ENCODE measurements at regions not wholly inside any gene's neighbourhood (a gene's known extent, or its start where the extent isn't known, plus 50 kb on each side); places are given as distances from the start of the nearest gene placed in this dataset.

- no peaks in the 10 kb centered on the region for H3K4me1 Mint-ChIP-seq
- no peak overlapping the region for H3K4me3 ChIP-seq (replicated peaks in 1 of 3; ENCODE audit: low read depth in 2 of 3, low read length in 3 of 3)
- TF ChIP-seq, protein P1, sequence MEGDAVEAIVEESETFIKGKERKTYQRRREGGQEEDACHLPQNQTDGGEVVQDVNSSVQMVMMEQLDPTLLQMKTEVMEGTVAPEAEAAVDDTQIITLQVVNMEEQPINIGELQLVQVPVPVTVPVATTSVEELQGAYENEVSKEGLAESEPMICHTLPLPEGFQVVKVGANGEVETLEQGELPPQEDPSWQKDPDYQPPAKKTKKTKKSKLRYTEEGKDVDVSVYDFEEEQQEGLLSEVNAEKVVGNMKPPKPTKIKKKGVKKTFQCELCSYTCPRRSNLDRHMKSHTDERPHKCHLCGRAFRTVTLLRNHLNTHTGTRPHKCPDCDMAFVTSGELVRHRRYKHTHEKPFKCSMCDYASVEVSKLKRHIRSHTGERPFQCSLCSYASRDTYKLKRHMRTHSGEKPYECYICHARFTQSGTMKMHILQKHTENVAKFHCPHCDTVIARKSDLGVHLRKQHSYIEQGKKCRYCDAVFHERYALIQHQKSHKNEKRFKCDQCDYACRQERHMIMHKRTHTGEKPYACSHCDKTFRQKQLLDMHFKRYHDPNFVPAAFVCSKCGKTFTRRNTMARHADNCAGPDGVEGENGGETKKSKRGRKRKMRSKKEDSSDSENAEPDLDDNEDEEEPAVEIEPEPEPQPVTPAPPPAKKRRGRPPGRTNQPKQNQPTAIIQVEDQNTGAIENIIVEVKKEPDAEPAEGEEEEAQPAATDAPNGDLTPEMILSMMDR (IDR thresholded peaks at IDR 0.05) = no peak
- H3K27me3 ChIP-seq (ENCODE audit: control insufficient read depth in 2 of 2, insufficient read depth in 2 of 2, low read length in 2 of 2) = no peaks in the 10 kb centered on the region
- H3K36me3 ChIP-seq (replicated peaks in 1 of 2; ENCODE audit: control insufficient read depth in 1 of 2, insufficient read depth in 2 of 2, low read length in 2 of 2) = no peaks in the 10 kb centered on the region
- no peaks in the 10 kb centered on the region for H3K79me2 ChIP-seq (ENCODE audit: insufficient read depth, low read length)
- no peak overlapping the region for H3K27ac ChIP-seq (ENCODE audit: low read depth in 1 of 2, low read length in 2 of 2)
- no peak overlapping the region for H3K9ac ChIP-seq (ENCODE audit: insufficient read depth, low read length, poor library complexity, severe bottlenecking)
- H3K9me3 ChIP-seq (replicated peaks in 1 of 2; ENCODE audit: control insufficient read depth in 1 of 2, insufficient read depth in 1 of 2, low read length in 2 of 2) = peaks cover 6 to 11% of the 10 kb centered on the region in 2 donors
- no peak overlapping the region for H2AFZ ChIP-seq (ENCODE audit: insufficient read depth, low read depth, low read length, poor library complexity, severe bottlenecking)
- no peak for DNase-seq
- WGBS (ENCODE audit: insufficient coverage) = no CpG with 5 or more reads among the region's 1 CpG
- H3K27me3 Mint-ChIP-seq (ENCODE audit: low read depth in 3 of 3) = peaks cover 0 to 2% (median 0%) of the 10 kb centered on the region in 3 donors
- no peak overlapping the region for H3K4me2 ChIP-seq (replicated peaks; ENCODE audit: extremely low read depth, low read length, poor library complexity, severe bottlenecking)
- intact Hi-C loops (cut with micrococcal nuclease) = no loop called here
- no peaks in the 10 kb centered on the region for H4K20me1 ChIP-seq (ENCODE audit: insufficient read depth, low read length)
- H3K36me3 Mint-ChIP-seq = no peaks in the 10 kb centered on the region
- no peak overlapping the region for H3K4me3 Mint-ChIP-seq
- H3K9me3 Mint-ChIP-seq = peaks cover 0 to 10% (median 0%) of the 10 kb centered on the region in 7 donors
- H3K27ac Mint-ChIP-seq = no peak overlapping the region
- H3K4me1 ChIP-seq (ENCODE audit: control insufficient read depth in 1 of 2, insufficient read depth in 2 of 2, low read length in 2 of 2) = no peaks in the 10 kb centered on the region
These were observed 228.6 kb upstream of the LYPLAL1 start for GRCh38 chr1:218945050-218945449.

DNA sequence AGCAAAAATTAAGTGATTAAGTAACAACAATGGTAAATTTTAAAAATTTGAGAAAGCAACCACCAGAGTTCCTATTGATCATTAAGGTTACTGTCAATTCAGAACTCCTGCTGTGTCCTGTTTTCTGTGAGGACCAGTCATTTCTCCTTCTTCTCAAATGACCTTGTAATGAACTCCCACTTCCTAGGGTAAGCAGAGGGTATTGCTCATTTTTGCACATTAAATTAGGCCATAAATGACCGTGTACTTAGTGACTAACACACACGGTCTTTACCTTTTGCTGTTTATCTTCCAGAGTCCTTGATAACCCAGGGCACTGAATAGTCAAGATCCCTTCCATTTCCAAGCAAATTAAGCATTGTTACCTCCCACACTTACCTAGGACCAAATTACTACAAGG is 227.5 kb upstream of the LYPLAL1 start:
- WGBS (ENCODE audit: insufficient coverage) = no CpG with 5 or more reads among the region's 2 CpGs

More for the DNA sequence above, 227.5 kb upstream of the LYPLAL1 start:
- H4K20me1 ChIP-seq (ENCODE audit: insufficient read depth, low read length) = no peaks in the 10 kb centered on the region
- H3K27me3 ChIP-seq (ENCODE audit: control insufficient read depth in 2 of 2, insufficient read depth in 2 of 2, low read length in 2 of 2) = no peaks in the 10 kb centered on the region
- H3K4me3 ChIP-seq (replicated peaks in 1 of 3; ENCODE audit: low read depth in 2 of 3, low read length in 3 of 3) = no peak overlapping the region
- Mint-ChIP-seq H3K4me1 (no peaks in the 10 kb centered on the region), H3K27me3 (ENCODE audit: low read depth in 3 of 3) (peaks cover 0 to 2% (median 0%) of the 10 kb centered on the region in 3 donors), H3K9me3 (peaks cover 0 to 5% (median 0%) of the 10 kb centered on the region in 7 donors), H3K27ac (no peak overlapping the region), H3K4me3 (no peak overlapping the region), H3K36me3 (no peaks in the 10 kb centered on the region)
- H3K4me2 ChIP-seq (replicated peaks; ENCODE audit: extremely low read depth, low read length, poor library complexity, severe bottlenecking) = no peak overlapping the region
- TF ChIP-seq, protein P1 (IDR thresholded peaks at IDR 0.05) = no peak
- no peaks in the 10 kb centered on the region for H3K79me2 ChIP-seq (ENCODE audit: insufficient read depth, low read length)
- DNase-seq = no peak
- no peak overlapping the region for H2AFZ ChIP-seq (ENCODE audit: insufficient read depth, low read depth, low read length, poor library complexity, severe bottlenecking)
- intact Hi-C loops (cut with micrococcal nuclease) = no loop called here
- H3K27ac ChIP-seq (ENCODE audit: low read depth in 1 of 2, low read length in 2 of 2) = no peak overlapping the region
- no peak overlapping the region for H3K9ac ChIP-seq (ENCODE audit: insufficient read depth, low read length, poor library complexity, severe bottlenecking)
- H3K4me1 ChIP-seq (ENCODE audit: control insufficient read depth in 1 of 2, insufficient read depth in 2 of 2, low read length in 2 of 2) = no peaks in the 10 kb centered on the region
- peaks cover 3 to 5% of the 10 kb centered on the region in 2 donors for H3K9me3 ChIP-seq (replicated peaks in 1 of 2; ENCODE audit: control insufficient read depth in 1 of 2, insufficient read depth in 1 of 2, low read length in 2 of 2)
- no peaks in the 10 kb centered on the region for H3K36me3 ChIP-seq (replicated peaks in 1 of 2; ENCODE audit: control insufficient read depth in 1 of 2, insufficient read depth in 2 of 2, low read length in 2 of 2)
